WTC11 (cell line): ENCODE measurements at regions not wholly inside any gene's neighbourhood (a gene's known extent, or its start where the extent isn't known, plus 50 kb on each side); places are given as distances from the start of the nearest gene placed in this dataset.
"Not testable (repeated sequence)": the region's sequence is repeated elsewhere in the genome, so short reads cannot be mapped to it uniquely, and the experiment has no call there.

Experiments used
- ATAC-seq: fragments of 200-7000 bp; cut with Tn5 transposase; 2 replicates; pipeline ENCODE4 v1.10.0; 2021; ENCODE audit warnings: mild to moderate bottlenecking, moderate library complexity
- CTCF ChIA-PET: fragments of 300-600 bp; sonication (Branson Sonifier 250); formaldehyde crosslinking; loops from one replicate; lab custom pipeline; 2021; ENCODE audit warnings: antibody characterized with exemption; lab: Charles Lee
- POLR2A ChIA-PET: fragments of 350-600 bp; sonication (Branson Sonifier 250); formaldehyde crosslinking; loops from one replicate; lab custom pipeline; 2021; ENCODE audit warnings: antibody characterized with exemption; lab: Charles Lee
- DNase-seq: peaks from one replicate; pipeline ENCODE4 v3.0.0; 2021; ENCODE audit warnings: low spot score
- H3K27ac Mint-ChIP-seq: 2 replicates; pipeline ENCODE4 v1.8.0; 2021; ENCODE audit warnings: mixed read lengths
- H3K27me3 Mint-ChIP-seq: 2 replicates; pipeline ENCODE4 v1.8.0; 2021; ENCODE audit warnings: low read depth, mild to moderate bottlenecking, moderate library complexity, mixed read lengths
- H3K36me3 Mint-ChIP-seq: 2 replicates; pipeline ENCODE4 v1.8.0; 2021; ENCODE audit warnings: mixed read lengths
- H3K4me1 Mint-ChIP-seq: 2 replicates; pipeline ENCODE4 v1.8.0; 2022; ENCODE audit warnings: mixed read lengths
- H3K4me3 Mint-ChIP-seq: 2 replicates; pipeline ENCODE4 v1.8.0; 2021; ENCODE audit warnings: mild to moderate bottlenecking, moderate library complexity, mixed read lengths
- H3K9me3 Mint-ChIP-seq: 2 replicates; pipeline ENCODE4 v1.8.0; 2021; ENCODE audit warnings: mixed read lengths
- AR ChIP-seq: fragments of 250-450 bp; sonication (Bioruptor Pico); IDR thresholded peaks from 2 replicates; pipeline ENCODE4 v1.9.0; 2021; ENCODE audit warnings: mild to moderate bottlenecking
- ATF6 ChIP-seq: sonication (generic); formaldehyde crosslinking; IDR thresholded peaks from 2 replicates; pipeline ENCODE4 v1.8.1; 2023; ENCODE audit warnings: mild to moderate bottlenecking, missing genetic modification reagents
- ESRRA ChIP-seq: sonication (generic); formaldehyde crosslinking; IDR thresholded peaks from 2 replicates; pipeline ENCODE4 v1.8.1; 2022; ENCODE audit warnings: mild to moderate bottlenecking, missing genetic modification reagents, borderline replicate concordance
- ETV6 ChIP-seq: sonication (generic); formaldehyde crosslinking; IDR thresholded peaks from 2 replicates; pipeline ENCODE4 v1.8.1; 2022; ENCODE audit warnings: mild to moderate bottlenecking, missing genetic modification reagents
- FOXP4 ChIP-seq: sonication (generic); formaldehyde crosslinking; IDR thresholded peaks from 2 replicates; pipeline ENCODE4 v1.8.0; 2022; ENCODE audit warnings: mild to moderate bottlenecking, missing genetic modification reagents
- GABPB1 ChIP-seq: sonication (generic); formaldehyde crosslinking; IDR thresholded peaks from 2 replicates; pipeline ENCODE4 v1.8.1; 2023; ENCODE audit warnings: mild to moderate bottlenecking, missing genetic modification reagents
- HMGXB4 ChIP-seq: sonication (generic); formaldehyde crosslinking; IDR thresholded peaks from 2 replicates; pipeline ENCODE4 v1.8.1; 2023; ENCODE audit warnings: mild to moderate bottlenecking, moderate library complexity, missing genetic modification reagents
- KAT7 ChIP-seq: sonication (generic); formaldehyde crosslinking; IDR thresholded peaks from 2 replicates; pipeline ENCODE4 v1.8.1; 2023; ENCODE audit warnings: missing genetic modification reagents, mild to moderate bottlenecking, borderline replicate concordance
- RORB ChIP-seq: fragments of 250-450 bp; sonication (Bioruptor Pico); IDR thresholded peaks from 2 replicates; pipeline ENCODE4 v1.9.0; 2021; ENCODE audit warnings: mild to moderate bottlenecking
- TEAD1 ChIP-seq: sonication (generic); formaldehyde crosslinking; IDR thresholded peaks from 2 replicates; pipeline ENCODE4 v1.8.0; 2022; ENCODE audit warnings: mild to moderate bottlenecking, missing genetic modification reagents
- USF1 ChIP-seq: sonication (generic); formaldehyde crosslinking; IDR thresholded peaks from 2 replicates; pipeline ENCODE4 v1.8.0; 2022; ENCODE audit warnings: mild to moderate bottlenecking, missing genetic modification reagents
- ZBTB21 ChIP-seq: sonication (generic); formaldehyde crosslinking; IDR thresholded peaks from 2 replicates; pipeline ENCODE4 v1.8.1; 2023; ENCODE audit warnings: mild to moderate bottlenecking, missing genetic modification reagents, borderline replicate concordance
- ZMAT4 ChIP-seq: fragments of 250-450 bp; sonication (Bioruptor Pico); IDR thresholded peaks from 2 replicates; pipeline ENCODE4 v1.9.0; 2021; ENCODE audit warnings: mild to moderate bottlenecking
- ZNF219 ChIP-seq: sonication (generic); formaldehyde crosslinking; IDR thresholded peaks from 2 replicates; pipeline ENCODE4 v1.8.0; 2023; ENCODE audit warnings: missing genetic modification reagents, mild to moderate bottlenecking, borderline replicate concordance
- ZNF232 ChIP-seq: sonication (generic); formaldehyde crosslinking; IDR thresholded peaks from 2 replicates; pipeline ENCODE4 v1.8.0; 2022; ENCODE audit warnings: mild to moderate bottlenecking, missing genetic modification reagents
- ZNF396 ChIP-seq: fragments of 250-450 bp; sonication (Bioruptor Pico); IDR thresholded peaks from 2 replicates; pipeline ENCODE4 v1.8.0; 2021; ENCODE audit warnings: mild to moderate bottlenecking, moderate library complexity, borderline replicate concordance

- TF ChIP-seq TEAD1 (CRISPR knock-in tag) (no peak), GABPB1 (no peak), KAT7 (no peak), ZNF396 (CRISPR knock-in tag) (no peak), ZBTB21 (CRISPR knock-in tag) (no peak), ZMAT4 (no peak), ESRRA (CRISPR knock-in tag) (no peak)
Measured at GRCh38 chr13:50250401-50250800, 235.2 kb downstream of the KCNRG start (continued).

- H3K36me3 Mint-ChIP-seq = peaks cover 9% of the 10 kb centered on the region
- TF ChIP-seq ZNF219 (CRISPR knock-in tag) (no peak), RORB (CRISPR knock-in tag) (no peak), AR (CRISPR knock-in tag) (no peak), ATF6 (no peak), ETV6 (CRISPR knock-in tag) (no peak), FOXP4 (CRISPR knock-in tag) (no peak), USF1 (no peak), HMGXB4 (CRISPR knock-in tag) (no peak), ZNF232 (CRISPR knock-in tag) (no peak)
- peaks cover 9% of the 10 kb centered on the region for H3K27me3 Mint-ChIP-seq
- H3K4me3 Mint-ChIP-seq = no peak overlapping the region
- ATAC-seq = no peak
- CTCF ChIA-PET = no interaction called here
- DNase-seq = no peak
- POLR2A ChIA-PET = no interaction called here
- peaks cover 12% of the 10 kb centered on the region for H3K4me1 Mint-ChIP-seq
- H3K27ac Mint-ChIP-seq = no peak overlapping the region
- peaks cover 7% of the 10 kb centered on the region for H3K9me3 Mint-ChIP-seq
Measured at GRCh38 chr13:50255639-50256038, 240.4 kb downstream of the KCNRG start.

GRCh38 chr13:50256536-50257321, 241.5 kb downstream of the KCNRG start:
- H3K27ac Mint-ChIP-seq, DNase-seq, H3K4me3 Mint-ChIP-seq, POLR2A ChIA-PET, CTCF ChIA-PET, H3K36me3 Mint-ChIP-seq, H3K27me3 Mint-ChIP-seq, H3K9me3 Mint-ChIP-seq, ATAC-seq: not testable (repeated sequence)
- H3K4me1 Mint-ChIP-seq = peaks cover 12% of the 10 kb centered on the region
